ENCODE measurements at regions not wholly inside any gene's neighbourhood (a gene's known extent, or its start where the extent isn't known, plus 50 kb on each side); places are given as distances from the start of the nearest gene placed in this dataset.

GRCh38 chr1:30329802-30330557, 393.4 kb downstream of the MATN1 start:
- no peak for DNase-seq (ENCODE audit: low spot score)

- no peak for DNase-seq (ENCODE audit: low spot score)
Measured at GRCh38 chr1:30329263-30329753, 394.1 kb downstream of the MATN1 start.

GRCh38 chr1:30328401-30329262, 394.8 kb downstream of the MATN1 start:
- DNase-seq (ENCODE audit: low spot score) = peak; percentile 4

GRCh38 chr1:30328100-30328370, 395.4 kb downstream of the MATN1 start:
- DNase-seq (ENCODE audit: low spot score) = no peak

GRCh38 chr1:30327370-30328099, 395.9 kb downstream of the MATN1 start:
- no peak for DNase-seq (ENCODE audit: low spot score)

- no peak for DNase-seq (ENCODE audit: low spot score)
Measured at GRCh38 chr1:30325999-30326398, 397.4 kb downstream of the MATN1 start.

GRCh38 chr1:30325085-30325935, 398.1 kb downstream of the MATN1 start:
- DNase-seq (ENCODE audit: low spot score) = no peak

- DNase-seq (ENCODE audit: low spot score) = no peak
Measured at GRCh38 chr1:30324251-30325084, 398.9 kb downstream of the MATN1 start.

GRCh38 chr1:30323841-30324240, 399.5 kb downstream of the MATN1 start:
- DNase-seq (ENCODE audit: low spot score) = no peak

- DNase-seq (ENCODE audit: low spot score) = no peak
Measured at GRCh38 chr1:30323352-30323751, 400.0 kb downstream of the MATN1 start.

- no peak for DNase-seq (ENCODE audit: low spot score)
Measured at GRCh38 chr1:30322859-30323257, 400.5 kb downstream of the MATN1 start.

GRCh38 chr1:30321996-30322858, 401.2 kb downstream of the MATN1 start:
- no peak for DNase-seq (ENCODE audit: low spot score)

- no peak for DNase-seq (ENCODE audit: low spot score)
Measured at GRCh38 chr1:30321246-30321910, 402.0 kb downstream of the MATN1 start.

GRCh38 chr1:30320581-30320890, 402.8 kb downstream of the MATN1 start:
- DNase-seq (ENCODE audit: low spot score) = no peak

GRCh38 chr1:30319765-30320580, 403.4 kb downstream of the MATN1 start:
- DNase-seq (ENCODE audit: low spot score) = no peak

GRCh38 chr1:30318864-30319718, 404.3 kb downstream of the MATN1 start:
- no peak for DNase-seq (ENCODE audit: low spot score)

- no peak for DNase-seq (ENCODE audit: low spot score)
Measured at GRCh38 chr1:30318413-30318812, 405.0 kb downstream of the MATN1 start.

- no peak for DNase-seq (ENCODE audit: low spot score)
Measured at GRCh38 chr1:30317921-30318320, 405.5 kb downstream of the MATN1 start.
